K562 (cell line): ENCODE measurements at regions not wholly inside any gene's neighbourhood (a gene's known extent, or its start where the extent isn't known, plus 50 kb on each side); places are given as distances from the start of the nearest gene placed in this dataset.
"Not testable (repeated sequence)": the region's sequence is repeated elsewhere in the genome, so short reads cannot be mapped to it uniquely, and the experiment has no call there.

ENCODE experiments used
- ATAC-seq: fragments of 200-7000 bp; cut with Tn5 transposase; 3 replicates; pipeline ENCODE4 v1.9.1; 2020; ENCODE audit warnings: moderate library complexity
- BruUV-seq: library from RNA; stranded (reverse); fragments of 400-500 nt; replicated peaks from 2 replicates; lab custom pipeline; 2021; lab: Mats Ljungman, UMichigan
- CTCF ChIA-PET: fragments of 300-600 bp; formaldehyde crosslinking; extraction: SDS; loops from one replicate; lab custom pipeline; 2021; ENCODE audit warnings: low intra/inter-chr PET ratio; lab: Yijun Ruan, JAX
- POLR2A ChIA-PET: fragments of 300-600, 350-650 bp; sonication (Branson Sonifier 250); formaldehyde crosslinking; extraction: SDS; loops from one replicate; lab custom pipeline; 2021; ENCODE audit warnings: antibody characterized with exemption, inconsistent platforms; lab: Yijun Ruan, JAX
- DNase-seq, 4 experiments: peaks; one replicate each; pipeline versions ENCODE4 v3.0.0 to v3.0.0-alpha.2; 2011 to 2018; ENCODE audit warnings: low spot score in 3 of 4, mixed read lengths in 3 of 4; ENCODE audit errors: extremely low read depth in 1 of 4
- FAIRE-seq: peaks from 2 replicates; lab custom pipeline; 2011; peaks lifted over from hg19 to GRCh38; lab: Jason Lieb, UNC
- H2AFZ ChIP-seq: 2 replicates; pipeline ENCODE4 v1.6.0; 2011; ENCODE audit warnings: low read depth, low read length, control low read depth, inconsistent platforms
- H3K27ac ChIP-seq: fragments of 200-600 bp; 3 replicates; pipeline ENCODE4 v1.8.0; 2011; ENCODE audit warnings: low read depth, mild to moderate bottlenecking, control low read depth, inconsistent platforms, low read length, moderate library complexity, mixed read lengths; ENCODE audit errors: extremely low read depth
- H3K27me3 ChIP-seq, 2 experiments: fragments of 300-600 bp in 1 of 2; 2 replicates in 1 of 2; 3 replicates in 1 of 2; pipeline versions ENCODE4 v1.6.0 to v1.8.0; 2011; ENCODE audit warnings: inconsistent platforms in 2 of 2, low read length in 2 of 2, mild to moderate bottlenecking in 1 of 2, mixed read lengths in 1 of 2, moderate library complexity in 1 of 2; ENCODE audit not compliant: control insufficient read depth in 2 of 2, insufficient read depth in 2 of 2
- H3K36me3 ChIP-seq: fragments of 300-600 bp; 3 replicates; pipeline ENCODE4 v1.8.0; 2011; ENCODE audit warnings: mild to moderate bottlenecking, low read length, inconsistent platforms; ENCODE audit not compliant: control insufficient read depth, insufficient read depth
- H3K4me1 ChIP-seq, 2 experiments: fragments of 200-600 bp in 1 of 2; replicated peaks in 1 of 2; 2 replicates in 1 of 2; 3 replicates in 1 of 2; pipeline versions ENCODE4 v1.5.1 to v1.8.0; 2011; ENCODE audit warnings: inconsistent platforms in 2 of 2, low read length in 2 of 2, mild to moderate bottlenecking in 1 of 2, mixed read lengths in 1 of 2, moderate library complexity in 1 of 2; ENCODE audit not compliant: control insufficient read depth in 2 of 2, insufficient read depth in 2 of 2
- H3K4me2 ChIP-seq: 2 replicates; pipeline ENCODE4 v1.6.1; 2011; ENCODE audit warnings: low read length, control low read depth, inconsistent platforms, mixed read lengths; ENCODE audit not compliant: insufficient read depth
- H3K4me3 ChIP-seq: fragments of 200-600 bp; sonication (generic), shearing (Covaris generic); 2 replicates; pipeline ENCODE4 v1.5.1; 2016; ENCODE audit warnings: control low read depth, inconsistent platforms
- H3K79me2 ChIP-seq: fragments of 200-600 bp; 3 replicates; pipeline ENCODE4 v1.8.0; 2011; ENCODE audit warnings: low read length, inconsistent platforms; ENCODE audit not compliant: control insufficient read depth, insufficient read depth
- H3K9ac ChIP-seq, 2 experiments: 2 replicates each; pipeline versions ENCODE4 v1.6.0 to v1.6.1; 2011; ENCODE audit warnings: low read depth in 2 of 2, low read length in 2 of 2, control low read depth in 1 of 2, inconsistent platforms in 1 of 2, mild to moderate bottlenecking in 1 of 2, mixed read lengths in 1 of 2; ENCODE audit not compliant: insufficient read depth in 1 of 2
- H3K9me1 ChIP-seq: one replicate; pipeline ENCODE4 v1.6.0; 2011; ENCODE audit warnings: inconsistent platforms, mild to moderate bottlenecking, low read length, moderate library complexity; ENCODE audit not compliant: control insufficient read depth, insufficient read depth
- H3K9me3 ChIP-seq: replicated peaks from 2 replicates; pipeline ENCODE4 v1.5.1; 2011; ENCODE audit warnings: low read depth, low read length, inconsistent platforms; ENCODE audit not compliant: control insufficient read depth, insufficient read depth
- H4K20me1 ChIP-seq: replicated peaks from 2 replicates; pipeline ENCODE4 v1.6.1; 2011; ENCODE audit warnings: low read length, inconsistent platforms, mixed read lengths; ENCODE audit not compliant: control insufficient read depth, insufficient read depth
- C11orf30 ChIP-seq: fragments of 450-650 bp; IDR thresholded peaks from 2 replicates; pipeline ENCODE4 v1.6.1; 2016; ENCODE audit warnings: low read depth, mild to moderate bottlenecking
- CBFA2T2 ChIP-seq: fragments of 450-650 bp; conservative IDR thresholded peaks from 2 replicates; pipeline ENCODE4 v1.6.1; 2017; ENCODE audit warnings: mild to moderate bottlenecking
- CBFA2T3 ChIP-seq: fragments of 450-650 bp; IDR thresholded peaks from 2 replicates; pipeline ENCODE4 v1.6.1; 2017
- CC2D1A ChIP-seq: fragments of 450-650 bp; IDR thresholded peaks from 2 replicates; pipeline ENCODE4 v1.6.1; 2017; ENCODE audit warnings: mild to moderate bottlenecking
- CEBPB ChIP-seq: fragments of 450-650 bp; IDR thresholded peaks from 2 replicates; pipeline ENCODE4 v1.6.1; 2016; ENCODE audit warnings: missing genetic modification characterization, missing compliant biosample characterization
- CEBPG ChIP-seq, 3 experiments: fragments of 200-800 bp in 1 of 3; sonication (Bioruptor generic) in 1 of 3; sonication (generic) in 1 of 3; formaldehyde crosslinking in 1 of 3; IDR thresholded peaks in 2 of 3; conservative IDR thresholded peaks in 1 of 3; 2 replicates each; pipeline versions ENCODE4 v1.6.1 to v1.8.0; 2016 to 2022; ENCODE audit warnings: missing compliant biosample characterization in 2 of 3, missing genetic modification characterization in 2 of 3, mild to moderate bottlenecking in 1 of 3, missing genetic modification reagents in 1 of 3
- KDM1A ChIP-seq, 2 experiments: fragments of 450-650 bp; IDR thresholded peaks; 2 replicates each; pipeline ENCODE4 v1.6.1; 2016; ENCODE audit warnings: mild to moderate bottlenecking in 2 of 2
- MAFG ChIP-seq: fragments of 450-650 bp; conservative IDR thresholded peaks from 2 replicates; pipeline ENCODE4 v1.6.1; 2016; ENCODE audit warnings: missing genetic modification characterization, missing compliant biosample characterization
- MYC ChIP-seq, 2 experiments: fragments of 250-450 bp in 1 of 2; sonication (Bioruptor Pico) in 1 of 2; IDR thresholded peaks; 2 replicates each; pipeline versions ENCODE4 v1.5.1 to v1.6.1; 2012 to 2021; ENCODE audit warnings: low read depth in 2 of 2, borderline replicate concordance in 1 of 2, improper control_type of control experiment in 1 of 2, low read length in 1 of 2, mild to moderate bottlenecking in 1 of 2, moderate library complexity in 1 of 2
- NCOR1 ChIP-seq: fragments of 450-650 bp; IDR thresholded peaks from 2 replicates; pipeline ENCODE4 v1.6.1; 2016; ENCODE audit warnings: mild to moderate bottlenecking, moderate library complexity
- TCF3 ChIP-seq: sonication (generic); formaldehyde crosslinking; IDR thresholded peaks from 2 replicates; pipeline ENCODE4 v1.4.0; 2020; ENCODE audit warnings: mild to moderate bottlenecking, missing genetic modification reagents
- VEZF1 ChIP-seq: fragments of 200-800 bp; sonication (Bioruptor generic); IDR thresholded peaks from 2 replicates; pipeline ENCODE4 v1.6.1; 2017; ENCODE audit warnings: missing genetic modification characterization, missing compliant biosample characterization
- ZBTB5 ChIP-seq: fragments of 450-650 bp; IDR thresholded peaks from 2 replicates; pipeline ENCODE4 v1.6.1; 2017; ENCODE audit warnings: antibody characterized with exemption
- ZNF316 ChIP-seq: fragments of 450-650 bp; IDR thresholded peaks from 2 replicates; pipeline ENCODE4 v1.6.1; 2016
- WGBS: fragments of 100-300 bp; shearing (Covaris generic); methylation state at CpG from one replicate; pipeline ENCODE4 v1.1.6; 2016; ENCODE audit warnings: low coverage, mixed read lengths; ENCODE audit not compliant: insufficient coverage; ENCODE audit errors: missing lambda C conversion rate; 5-methylcytosine and 5-hydroxymethylcytosine counted together
- in situ Hi-C: fragments of 300-500 bp; cut with MboI; formaldehyde crosslinking; loops from 4 replicates; pipeline ENCODE4 v1.15.0; 2018; ENCODE audit warnings: inconsistent platforms, mixed read lengths
- intact Hi-C: fragments of 100-400 bp; cut with micrococcal nuclease; formaldehyde crosslinking; loops from 2 replicates; pipeline ENCODE4 v1.14.2; 2022

- TF ChIP-seq TCF3, result peak; percentile 89
- peak; percentile 95 for TF ChIP-seq CBFA2T2
- peak; percentile 41; the same call in 1 of the 2 replicates for TF ChIP-seq VEZF1 (CRISPR knock-in tag)
- TF ChIP-seq CBFA2T3, result peak; percentile 95
- peak; percentile 92 for TF ChIP-seq NCOR1
- TF ChIP-seq MYC (IDR thresholded peaks at IDR 0.05; ENCODE audit: low read depth, low read length), result peak; percentile 70; the same call in 1 of the 2 replicates
- not testable (repeated sequence) for TF ChIP-seq MYC (CRISPR knock-in tag; IDR thresholded peaks at IDR 0.05; ENCODE audit: borderline replicate concordance, low read depth)
These were observed 356.9 kb downstream of the TUBA3C start (continued) for GRCh38 chr13:18824678-18825077.

GRCh38 chr13:18822655-18823639 lies 358.7 kb downstream of the TUBA3C start:
- CTCF ChIA-PET; H3K9me1 ChIP-seq; H3K27me3 ChIP-seq; BruUV-seq; H3K79me2 ChIP-seq; H3K9me3 ChIP-seq; H3K4me3 ChIP-seq; ATAC-seq; H3K36me3 ChIP-seq; H3K9ac ChIP-seq; H4K20me1 ChIP-seq; H2AFZ ChIP-seq; in situ Hi-C loops; intact Hi-C loops; H3K4me2 ChIP-seq; H3K4me1 ChIP-seq; H3K27ac ChIP-seq; POLR2A ChIA-PET; FAIRE-seq; TF ChIP-seq CEBPG (CRISPR knock-in tag; IDR thresholded peaks at IDR 0.05): not testable (repeated sequence)
- peak; percentile 79 for TF ChIP-seq ZNF316
- TF ChIP-seq MAFG (tag), result peak; percentile 46
- peak; percentile 91 for TF ChIP-seq ZBTB5
- peak; percentile 7 to 56; a peak in 2 of 4 replicates for TF ChIP-seq CEBPG (tag; conservative IDR thresholded peaks at IDR 0.05 in 1 of 2, IDR thresholded peaks at IDR 0.05 in 1 of 2)
- TF ChIP-seq CEBPB (tag), result peak; percentile 68
- peak; percentile 53; the same call in 1 of the 2 replicates for TF ChIP-seq C11orf30
- TF ChIP-seq CC2D1A, result peak; percentile 93; the same call in 1 of the 2 replicates
- TF ChIP-seq KDM1A (IDR thresholded peaks at IDR 0.05), result peak in 1 of 2 experiments; percentile 17; a peak in 1 of 4 replicates
- 0% methylated on average over 2 of the region's 3 CpGs for WGBS
- peak in 1 of 4 experiments; percentile 46 for DNase-seq
